ENCODE measurements at regions not wholly inside any gene's neighbourhood (a gene's known extent, or its start where the extent isn't known, plus 50 kb on each side); places are given as distances from the start of the nearest gene placed in this dataset.

- DNase-seq, result no peak
These were observed 273.1 kb upstream of the FANCL start for GRCh38 chr2:58514252-58514651.

- DNase-seq, result no peak
These were observed 271.8 kb upstream of the FANCL start for GRCh38 chr2:58512878-58513277.

GRCh38 chr2:58508006-58508405, 266.9 kb upstream of the FANCL start:
- no peak for DNase-seq

GRCh38 chr2:58503918-58504317, 262.8 kb upstream of the FANCL start:
- DNase-seq, result no peak

- no peak for DNase-seq
These were observed 261.8 kb upstream of the FANCL start for GRCh38 chr2:58502931-58503330.

GRCh38 chr2:58501371-58502160, 260.4 kb upstream of the FANCL start:
- no peak for DNase-seq

GRCh38 chr2:58497168-58497567, 256.0 kb upstream of the FANCL start:
- DNase-seq, result no peak

GRCh38 chr2:58495806-58496205, 254.7 kb upstream of the FANCL start:
- DNase-seq, result no peak

- DNase-seq, result no peak
These were observed 253.0 kb upstream of the FANCL start for GRCh38 chr2:58494071-58494501.

GRCh38 chr2:58484629-58485028, 243.5 kb upstream of the FANCL start:
- DNase-seq, result no peak

GRCh38 chr2:58484221-58484620, 243.1 kb upstream of the FANCL start:
- no peak for DNase-seq

- no peak for DNase-seq
These were observed 242.2 kb upstream of the FANCL start for GRCh38 chr2:58483307-58483706.

- no peak for DNase-seq
These were observed 240.5 kb upstream of the FANCL start for GRCh38 chr2:58481670-58482069.

- no peak for DNase-seq
These were observed 239.0 kb upstream of the FANCL start for GRCh38 chr2:58480141-58480540.

- no peak for DNase-seq
These were observed 238.5 kb upstream of the FANCL start for GRCh38 chr2:58479535-58480140.

GRCh38 chr2:58476556-58476955, 235.4 kb upstream of the FANCL start:
- DNase-seq, result no peak

- DNase-seq, result no peak
These were observed 234.6 kb upstream of the FANCL start for GRCh38 chr2:58475756-58476155.

- DNase-seq, result no peak
These were observed 232.0 kb upstream of the FANCL start for GRCh38 chr2:58473165-58473564.

- no peak for DNase-seq
These were observed 225.7 kb upstream of the FANCL start for GRCh38 chr2:58466804-58467203.

- peak; percentile 45 for DNase-seq
These were observed 224.9 kb upstream of the FANCL start for GRCh38 chr2:58466021-58466420.

- DNase-seq, result no peak
These were observed 219.5 kb upstream of the FANCL start for GRCh38 chr2:58460670-58461069.

GRCh38 chr2:58449286-58450010, 208.3 kb upstream of the FANCL start:
- DNase-seq, result peak; percentile 40

- DNase-seq, result no peak
These were observed 207.7 kb upstream of the FANCL start for GRCh38 chr2:58448845-58449244.

GRCh38 chr2:58448065-58448507, 207.0 kb upstream of the FANCL start:
- peak; percentile 91 for DNase-seq

Data from hematopoietic multipotent progenitor cell treated with erythropoietin and hydrocortisone succinate and interleukin-3 and kit ligand, for 4 days (in vitro differentiated cells).